ENCODE measurements at regions not wholly inside any gene's neighbourhood (a gene's known extent, or its start where the extent isn't known, plus 50 kb on each side); places are given as distances from the start of the nearest gene placed in this dataset.
"Not testable (repeated sequence)": the region's sequence is repeated elsewhere in the genome, so short reads cannot be mapped to it uniquely, and the experiment has no call there.

GRCh38 chr11:33461369-33462125, 204.4 kb downstream of the HIPK3 start:
- DNase-seq: no peak

GRCh38 chr11:33457948-33458347, 200.8 kb downstream of the HIPK3 start:
- no peak for DNase-seq

GRCh38 chr11:33455867-33456463, 198.8 kb downstream of the HIPK3 start:
- no peak for DNase-seq

- no peak for DNase-seq
Measured at GRCh38 chr11:33454264-33454663, 197.1 kb downstream of the HIPK3 start.

- no peak for DNase-seq
Measured at GRCh38 chr11:33452836-33453624, 195.8 kb downstream of the HIPK3 start.

- no peak for DNase-seq
Measured at GRCh38 chr11:33451364-33451763, 194.2 kb downstream of the HIPK3 start.

GRCh38 chr11:33449798-33450197, 192.6 kb downstream of the HIPK3 start:
- no peak for DNase-seq

GRCh38 chr11:33448461-33449130, 191.4 kb downstream of the HIPK3 start:
- DNase-seq: no peak

GRCh38 chr11:33445761-33446161, 188.6 kb downstream of the HIPK3 start:
- DNase-seq: no peak

GRCh38 chr11:33444835-33445594, 187.8 kb downstream of the HIPK3 start:
- no peak for DNase-seq

GRCh38 chr11:33443684-33444083, 186.5 kb downstream of the HIPK3 start:
- no peak for DNase-seq

- DNase-seq: no peak
Measured at GRCh38 chr11:33438301-33438700, 181.1 kb downstream of the HIPK3 start.

GRCh38 chr11:33437529-33437928, 180.3 kb downstream of the HIPK3 start:
- no peak for DNase-seq

GRCh38 chr11:33435216-33435615, 178.0 kb downstream of the HIPK3 start:
- DNase-seq: no peak

- no peak for DNase-seq
Measured at GRCh38 chr11:33434294-33434693, 177.1 kb downstream of the HIPK3 start.

GRCh38 chr11:33428435-33428834, 171.3 kb downstream of the HIPK3 start:
- not testable (repeated sequence) for DNase-seq

- no peak for DNase-seq
Measured at GRCh38 chr11:33420959-33421566, 163.9 kb downstream of the HIPK3 start.

GRCh38 chr11:33419924-33420323, 162.7 kb downstream of the HIPK3 start:
- no peak for DNase-seq

- DNase-seq: no peak
Measured at GRCh38 chr11:33417121-33417520, 159.9 kb downstream of the HIPK3 start.

GRCh38 chr11:33413301-33413700, 156.1 kb downstream of the HIPK3 start:
- DNase-seq: no peak

GRCh38 chr11:33412241-33412640, 155.1 kb downstream of the HIPK3 start:
- DNase-seq: no peak

GRCh38 chr11:33411751-33412150, 154.6 kb downstream of the HIPK3 start:
- no peak for DNase-seq
